Fibroblast of lung (primary cell): ENCODE measurements at regions not wholly inside any gene's neighbourhood (a gene's known extent, or its start where the extent isn't known, plus 50 kb on each side); places are given as distances from the start of the nearest gene placed in this dataset.

ENCODE experiments used
- CTCF ChIP-seq, 2 donors: IDR thresholded peaks in 1 of 2; conservative IDR thresholded peaks in 1 of 2; 1 replicate in 1 of 2; 2 replicates in 1 of 2; pipeline ENCODE4 v1.5.1; 2011 to 2012; ENCODE audit warnings: low read length in 2 of 2, control low read depth in 1 of 2, inconsistent platforms in 1 of 2, low read depth in 1 of 2, mild to moderate bottlenecking in 1 of 2
- EZH2 ChIP-seq: IDR thresholded peaks from 2 replicates; pipeline ENCODE4 v1.5.1; 2012; ENCODE audit warnings: low read length, control low read depth, mild to moderate bottlenecking; ENCODE audit errors: missing control alignments

DNA sequence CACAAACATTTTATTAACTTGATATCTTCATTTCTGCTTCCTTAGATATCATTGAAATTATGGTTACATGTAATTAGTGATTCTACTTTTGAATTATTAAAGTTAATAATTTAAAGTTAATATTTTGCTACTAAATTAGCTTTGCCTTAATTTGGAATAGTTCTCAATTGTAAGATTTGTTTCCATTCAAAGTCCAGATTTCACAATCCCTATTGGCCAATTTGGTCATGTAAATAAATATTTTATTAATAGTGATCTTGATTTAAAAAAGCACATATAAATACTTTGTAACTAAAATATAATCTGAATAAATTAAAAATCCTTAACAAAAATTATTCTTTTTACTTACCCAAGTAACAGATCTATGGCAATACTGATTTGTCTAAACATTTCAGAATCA is 1558.6 kb downstream of the NCAM2 start:
- TF ChIP-seq CTCF (conservative IDR thresholded peaks at IDR 0.05 in 1 of 2, IDR thresholded peaks at IDR 0.05 in 1 of 2; ENCODE audit: low read depth in 1 of 2, low read length in 2 of 2), result no peak
- no peak for TF ChIP-seq EZH2
